ENCODE measurements at regions not wholly inside any gene's neighbourhood (a gene's known extent, or its start where the extent isn't known, plus 50 kb on each side); places are given as distances from the start of the nearest gene placed in this dataset.

DNA sequence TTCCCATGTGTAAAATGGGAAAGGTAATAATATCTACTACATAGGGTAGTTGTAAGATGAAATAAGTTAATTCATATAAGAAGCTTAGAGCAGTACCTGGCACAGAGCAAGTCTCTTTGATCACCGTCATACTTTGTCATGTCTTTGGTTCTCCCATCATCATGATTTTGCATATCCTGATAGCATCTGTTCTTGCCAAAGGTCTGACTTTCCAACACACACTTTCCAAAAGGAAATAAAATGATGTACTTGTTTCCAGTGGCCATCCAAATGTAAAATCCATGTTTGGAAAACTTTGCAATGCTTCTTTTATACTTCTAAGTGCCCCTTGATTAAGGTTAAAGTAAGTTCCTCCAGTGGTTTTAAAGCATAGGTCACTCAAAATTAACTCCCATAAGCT, 266.9 kb upstream of the PTGER4 start:
- no peak overlapping the region for H3K4me3 ChIP-seq (ENCODE audit: low read depth in 1 of 2, low read length in 2 of 2)
- peaks cover 7% of the 10 kb centered on the region for H3K4me1 ChIP-seq (ENCODE audit: insufficient read depth, low read length)
- no peaks in the 10 kb centered on the region for H3K36me3 ChIP-seq (ENCODE audit: insufficient read depth, low read length)
- no peak overlapping the region for H3K9ac ChIP-seq (ENCODE audit: low read length)
- H3K9me3 ChIP-seq (ENCODE audit: low read length), result no peaks in the 10 kb centered on the region
- H3K27me3 ChIP-seq (ENCODE audit: control insufficient read depth in 1 of 2, insufficient read depth in 2 of 2, low read length in 2 of 2), result no peaks in the 10 kb centered on the region
- H3K27ac ChIP-seq (ENCODE audit: low read depth, low read length), result no peak overlapping the region

DNA sequence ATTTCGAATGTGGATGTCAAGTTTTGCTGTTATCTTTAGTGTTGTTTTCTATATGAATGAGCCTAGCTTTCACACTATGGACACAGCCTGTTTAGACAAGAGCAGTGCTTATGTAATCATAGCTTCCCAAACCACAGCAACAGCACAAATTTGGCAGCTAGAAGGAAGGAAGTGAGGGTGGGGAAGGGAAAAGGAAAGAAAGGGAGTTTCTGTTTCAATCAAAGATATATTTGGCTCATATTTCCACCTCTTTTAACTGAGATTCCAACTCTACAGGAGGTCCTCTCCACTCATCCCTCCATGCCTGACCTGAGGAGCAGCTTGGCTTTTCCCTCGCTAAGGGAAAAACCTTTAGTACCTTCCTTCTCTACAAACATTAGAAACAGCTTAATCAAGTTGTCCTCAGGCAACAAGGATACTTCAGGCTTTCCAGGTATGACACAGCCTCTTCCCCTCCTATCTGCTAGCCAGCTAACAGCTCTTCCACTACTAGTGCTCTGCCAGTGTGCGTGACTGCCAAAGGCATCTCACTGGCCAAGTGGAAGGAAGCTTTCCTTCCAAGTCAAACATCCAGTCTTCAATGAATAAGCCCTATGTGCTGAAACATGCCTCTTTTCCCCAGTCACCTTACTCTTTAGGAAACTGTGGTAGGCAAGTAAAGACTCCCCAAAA, 268.6 kb upstream of the PTGER4 start:
- Histone ChIP-seq H3K27ac (ENCODE audit: low read depth, low read length) (no peak overlapping the region), H3K27me3 (ENCODE audit: control insufficient read depth in 1 of 2, insufficient read depth in 2 of 2, low read length in 2 of 2) (no peaks in the 10 kb centered on the region), H3K9ac (ENCODE audit: low read length) (no peak overlapping the region), H3K4me3 (ENCODE audit: low read depth in 1 of 2, low read length in 2 of 2) (no peak overlapping the region), H3K9me3 (ENCODE audit: low read length) (no peaks in the 10 kb centered on the region), H3K4me1 (ENCODE audit: insufficient read depth, low read length) (peaks cover 7% of the 10 kb centered on the region), H3K36me3 (ENCODE audit: insufficient read depth, low read length) (no peaks in the 10 kb centered on the region)

DNA sequence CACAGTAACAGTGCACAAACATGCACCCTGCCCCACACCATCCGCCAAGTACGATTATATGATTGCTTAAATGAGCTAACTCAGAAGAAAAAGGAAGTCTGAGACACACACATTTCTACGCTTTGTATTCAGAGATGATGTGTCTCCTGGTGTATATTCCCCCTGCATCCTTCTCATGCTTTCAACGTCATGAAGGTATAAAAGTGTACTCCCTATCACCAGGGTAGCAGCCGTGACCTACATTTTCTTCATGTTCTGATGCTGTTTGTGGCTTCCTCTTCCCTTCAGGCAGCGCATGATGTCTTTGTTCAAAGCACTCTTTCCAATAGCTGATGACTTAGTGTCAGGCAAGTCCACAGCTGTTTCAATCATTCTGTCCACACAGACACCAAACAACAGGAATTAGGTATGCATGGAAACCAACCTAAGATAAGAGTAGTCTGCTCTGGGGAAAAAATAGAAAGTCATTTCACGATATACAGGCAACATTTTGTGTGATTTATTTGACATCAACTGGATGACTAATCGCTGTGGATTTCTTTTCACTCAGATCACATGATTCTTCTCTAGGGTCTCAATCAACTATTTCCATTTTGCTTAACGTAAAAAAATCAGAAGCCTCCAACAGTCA, 269.4 kb upstream of the PTGER4 start:
- Histone ChIP-seq H3K9me3 (ENCODE audit: low read length) (no peaks in the 10 kb centered on the region), H3K27ac (ENCODE audit: low read depth, low read length) (no peak overlapping the region), H3K27me3 (ENCODE audit: control insufficient read depth in 1 of 2, insufficient read depth in 2 of 2, low read length in 2 of 2) (no peaks in the 10 kb centered on the region), H3K4me3 (ENCODE audit: low read depth in 1 of 2, low read length in 2 of 2) (no peak overlapping the region), H3K9ac (ENCODE audit: low read length) (no peak overlapping the region), H3K36me3 (ENCODE audit: insufficient read depth, low read length) (no peaks in the 10 kb centered on the region), H3K4me1 (ENCODE audit: insufficient read depth, low read length) (peaks cover 12% of the 10 kb centered on the region)

DNA sequence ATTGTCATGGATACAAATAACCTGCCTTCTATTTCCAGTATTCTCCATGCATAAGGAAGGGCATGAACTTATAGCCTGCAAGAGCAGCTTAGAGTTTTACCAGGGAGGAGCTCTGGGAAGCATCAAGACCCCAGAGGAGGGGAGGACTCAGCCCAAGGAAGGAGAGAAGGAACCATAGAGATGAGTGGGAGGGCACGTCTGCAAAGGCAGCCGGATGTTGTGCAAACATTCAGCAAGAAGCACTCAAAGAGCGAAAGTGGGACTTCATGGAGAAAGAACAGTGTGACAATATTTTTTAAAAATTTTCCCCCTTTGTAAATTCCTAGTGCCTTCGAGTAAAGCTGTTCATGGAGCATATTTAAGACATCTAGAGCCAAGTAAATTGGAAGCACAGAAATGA, 270.1 kb upstream of the PTGER4 start:
- Histone ChIP-seq H3K27me3 (ENCODE audit: control insufficient read depth in 1 of 2, insufficient read depth in 2 of 2, low read length in 2 of 2) (no peaks in the 10 kb centered on the region), H3K4me3 (ENCODE audit: low read depth in 1 of 2, low read length in 2 of 2) (no peak overlapping the region), H3K4me1 (ENCODE audit: insufficient read depth, low read length) (peaks cover 12% of the 10 kb centered on the region), H3K9me3 (ENCODE audit: low read length) (no peaks in the 10 kb centered on the region), H3K9ac (ENCODE audit: low read length) (no peak overlapping the region), H3K27ac (ENCODE audit: low read depth, low read length) (no peak overlapping the region), H3K36me3 (ENCODE audit: insufficient read depth, low read length) (no peaks in the 10 kb centered on the region)

DNA sequence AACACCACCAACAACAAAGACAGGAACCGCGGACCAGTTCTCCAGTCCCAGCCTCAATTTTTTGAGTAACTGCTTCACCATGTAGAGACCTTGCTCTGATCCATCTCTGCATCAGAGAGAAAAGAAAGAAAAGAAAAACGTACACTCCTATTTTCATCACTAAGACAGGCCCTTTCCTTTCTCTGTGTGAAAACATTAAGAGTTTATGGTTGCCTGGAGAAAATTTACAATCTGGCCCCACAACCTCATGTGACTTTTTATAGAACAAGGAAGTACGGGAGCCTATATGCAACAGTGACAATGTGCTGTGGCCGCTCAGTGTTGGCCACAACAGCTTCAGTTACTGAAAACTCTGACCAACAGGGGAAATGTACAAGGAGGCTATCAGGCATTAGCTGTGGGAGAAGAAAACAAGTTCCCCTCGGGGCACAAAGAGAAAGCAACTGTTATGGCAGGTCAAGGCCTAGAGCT, 272.9 kb upstream of the PTGER4 start:
- peak overlapping the region; percentile 49 for H3K27ac ChIP-seq (ENCODE audit: low read depth, low read length)
- H3K9me3 ChIP-seq (ENCODE audit: low read length), result no peaks in the 10 kb centered on the region
- H3K27me3 ChIP-seq (ENCODE audit: control insufficient read depth in 1 of 2, insufficient read depth in 2 of 2, low read length in 2 of 2), result no peaks in the 10 kb centered on the region
- H3K9ac ChIP-seq (ENCODE audit: low read length), result no peak overlapping the region
- no peaks in the 10 kb centered on the region for H3K36me3 ChIP-seq (ENCODE audit: insufficient read depth, low read length)
- H3K4me3 ChIP-seq (ENCODE audit: low read depth in 1 of 2, low read length in 2 of 2), result no peak overlapping the region
- peaks cover 12% of the 10 kb centered on the region for H3K4me1 ChIP-seq (ENCODE audit: insufficient read depth, low read length)

DNA sequence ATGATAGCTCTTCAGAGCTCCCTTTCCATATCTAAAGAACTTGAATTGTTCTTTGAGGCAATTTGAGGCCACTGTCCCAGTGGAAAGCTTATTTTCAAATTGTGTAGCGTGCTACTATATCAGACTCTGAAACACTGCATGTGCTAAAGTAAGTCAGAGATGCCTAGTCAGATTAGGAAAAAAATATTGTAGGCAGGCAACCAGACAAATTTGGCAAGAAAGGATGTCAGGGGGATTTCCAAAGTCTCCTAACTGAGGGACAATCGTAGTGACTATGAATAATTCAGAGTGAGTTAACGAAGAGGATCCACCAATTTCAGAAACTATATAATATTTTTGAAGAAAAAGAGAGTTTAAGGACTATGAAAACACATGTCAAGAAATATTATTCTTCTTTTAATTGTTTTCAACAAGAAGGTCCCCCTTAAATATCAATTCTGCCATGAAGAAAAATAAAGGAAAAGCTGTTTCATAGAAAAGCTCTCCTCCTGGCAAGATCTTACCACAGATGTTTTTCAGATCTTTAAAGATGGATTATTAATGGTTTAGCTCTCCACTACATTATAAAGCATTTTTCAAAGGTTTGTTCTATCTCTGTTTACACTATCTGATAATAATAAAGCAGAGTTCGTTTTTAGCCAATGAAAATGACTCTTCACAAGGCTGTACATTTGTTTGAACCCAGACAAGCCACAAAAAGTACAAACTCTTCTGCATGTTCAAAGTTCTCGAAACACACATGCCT, 273.5 kb upstream of the PTGER4 start:
- no peak overlapping the region for H3K9ac ChIP-seq (ENCODE audit: low read length)
- H3K27me3 ChIP-seq (ENCODE audit: control insufficient read depth in 1 of 2, insufficient read depth in 2 of 2, low read length in 2 of 2), result no peaks in the 10 kb centered on the region
- peak overlapping the region; percentile 49 for H3K27ac ChIP-seq (ENCODE audit: low read depth, low read length)
- H3K4me3 ChIP-seq (ENCODE audit: low read depth in 1 of 2, low read length in 2 of 2), result no peak overlapping the region
- H3K9me3 ChIP-seq (ENCODE audit: low read length), result no peaks in the 10 kb centered on the region
- no peaks in the 10 kb centered on the region for H3K36me3 ChIP-seq (ENCODE audit: insufficient read depth, low read length)
- H3K4me1 ChIP-seq (ENCODE audit: insufficient read depth, low read length), result peaks cover 12% of the 10 kb centered on the region

DNA sequence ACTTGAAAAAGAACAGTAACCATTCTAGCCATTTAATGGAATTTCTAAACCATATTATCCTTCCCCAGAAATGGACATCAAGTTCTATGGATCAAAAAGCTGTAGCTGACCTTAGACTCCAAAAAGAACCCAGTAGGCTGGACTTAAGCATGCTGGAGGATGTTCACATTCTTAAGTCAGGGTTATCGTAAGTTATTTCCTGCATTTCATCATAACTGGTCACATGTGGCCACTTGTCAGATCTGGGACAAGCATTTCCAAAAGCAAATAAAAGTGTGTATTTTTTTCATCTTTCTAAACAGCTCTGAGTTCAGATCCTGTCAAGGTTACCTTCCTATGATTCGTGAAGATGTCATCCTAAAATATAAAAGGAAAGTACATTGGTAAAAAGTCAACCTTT, 274.5 kb upstream of the PTGER4 start:
- Histone ChIP-seq H3K27ac (ENCODE audit: low read depth, low read length) (no peak overlapping the region), H3K4me3 (ENCODE audit: low read depth in 1 of 2, low read length in 2 of 2) (no peak overlapping the region), H3K4me1 (ENCODE audit: insufficient read depth, low read length) (peaks cover 7% of the 10 kb centered on the region), H3K27me3 (ENCODE audit: control insufficient read depth in 1 of 2, insufficient read depth in 2 of 2, low read length in 2 of 2) (no peaks in the 10 kb centered on the region), H3K9me3 (ENCODE audit: low read length) (no peaks in the 10 kb centered on the region), H3K36me3 (ENCODE audit: insufficient read depth, low read length) (no peaks in the 10 kb centered on the region), H3K9ac (ENCODE audit: low read length) (no peak overlapping the region)

DNA sequence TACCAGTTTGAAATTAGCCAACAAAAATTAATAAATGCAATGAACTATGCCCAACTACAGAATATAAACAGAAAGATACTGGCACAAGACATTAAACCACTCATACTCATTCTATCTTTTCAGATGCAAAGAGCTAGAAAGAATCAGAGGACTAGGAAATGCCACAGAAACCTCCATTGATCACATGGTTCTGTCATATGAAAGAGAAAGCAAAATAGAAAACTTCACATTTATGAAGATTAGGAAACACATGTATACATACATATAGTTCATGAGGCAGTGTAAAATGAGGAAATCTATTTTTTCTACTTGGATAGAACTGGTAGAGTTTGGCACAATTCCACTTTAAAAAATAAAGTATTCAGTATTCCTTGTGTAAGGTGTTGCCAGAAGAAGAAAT, 275.1 kb upstream of the PTGER4 start:
- Histone ChIP-seq H3K9me3 (ENCODE audit: low read length) (no peaks in the 10 kb centered on the region), H3K4me3 (ENCODE audit: low read depth in 1 of 2, low read length in 2 of 2) (no peak overlapping the region), H3K27me3 (ENCODE audit: control insufficient read depth in 1 of 2, insufficient read depth in 2 of 2, low read length in 2 of 2) (no peaks in the 10 kb centered on the region), H3K27ac (ENCODE audit: low read depth, low read length) (no peak overlapping the region), H3K36me3 (ENCODE audit: insufficient read depth, low read length) (no peaks in the 10 kb centered on the region), H3K9ac (ENCODE audit: low read length) (no peak overlapping the region), H3K4me1 (ENCODE audit: insufficient read depth, low read length) (peaks cover 6% of the 10 kb centered on the region)

DNA sequence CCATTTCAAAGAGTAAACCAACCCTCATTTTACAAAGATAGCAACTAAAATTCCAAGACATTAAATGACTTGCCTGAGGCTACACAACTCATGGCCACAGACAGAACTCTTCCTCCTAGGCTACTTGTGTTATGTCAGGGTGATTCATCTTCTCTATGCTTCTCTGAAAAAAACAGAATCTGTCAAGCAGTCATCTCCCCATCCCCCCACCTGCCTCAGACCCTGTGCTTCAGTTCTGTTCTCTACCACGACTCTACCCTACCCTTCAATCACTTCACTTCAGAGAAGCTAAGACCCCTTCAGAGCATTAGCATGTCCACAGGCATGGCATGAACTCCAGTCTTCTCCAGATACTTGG, 277.7 kb upstream of the PTGER4 start:
- H3K9ac ChIP-seq (ENCODE audit: low read length), result no peak overlapping the region
- H3K27me3 ChIP-seq (ENCODE audit: control insufficient read depth in 1 of 2, insufficient read depth in 2 of 2, low read length in 2 of 2), result no peaks in the 10 kb centered on the region
- peaks cover 6% of the 10 kb centered on the region for H3K4me1 ChIP-seq (ENCODE audit: insufficient read depth, low read length)
- H3K4me3 ChIP-seq (ENCODE audit: low read depth in 1 of 2, low read length in 2 of 2), result no peak overlapping the region
- no peak overlapping the region for H3K27ac ChIP-seq (ENCODE audit: low read depth, low read length)
- no peaks in the 10 kb centered on the region for H3K9me3 ChIP-seq (ENCODE audit: low read length)
- no peaks in the 10 kb centered on the region for H3K36me3 ChIP-seq (ENCODE audit: insufficient read depth, low read length)

DNA sequence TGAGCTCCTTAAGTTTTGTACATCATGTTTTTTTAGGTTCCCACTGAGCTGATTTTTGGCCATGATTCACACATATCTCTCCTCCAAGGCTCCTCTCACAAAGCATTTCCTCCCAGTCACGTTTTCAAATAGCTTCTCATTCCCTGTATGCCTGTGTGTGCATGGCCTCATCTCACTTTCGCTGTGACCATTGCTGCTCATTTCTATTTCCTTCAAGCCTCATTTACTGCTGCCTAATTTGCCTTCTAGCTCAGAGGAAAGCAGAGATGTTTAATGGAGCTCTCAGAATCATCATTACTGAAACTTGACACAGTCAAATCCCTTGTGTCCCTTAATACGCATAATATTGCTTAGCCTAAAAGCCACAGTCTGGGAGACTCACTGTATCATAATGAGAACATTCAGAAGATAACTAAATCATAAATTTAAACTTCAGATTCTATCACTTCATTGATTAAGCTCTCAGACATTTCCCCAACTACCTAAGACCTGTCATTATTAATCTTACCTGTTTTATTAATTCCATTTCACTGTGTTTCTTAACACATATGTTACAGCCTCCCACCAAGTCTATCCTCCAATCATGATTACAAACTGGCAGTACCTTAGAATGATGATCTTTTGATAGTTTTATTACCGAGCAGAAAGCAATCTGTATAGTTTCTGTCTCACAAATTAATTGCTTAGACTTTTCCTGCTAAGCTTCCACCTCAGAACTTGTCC, 278.3 kb upstream of the PTGER4 start:
- Histone ChIP-seq H3K27me3 (ENCODE audit: control insufficient read depth in 1 of 2, insufficient read depth in 2 of 2, low read length in 2 of 2) (no peaks in the 10 kb centered on the region), H3K36me3 (ENCODE audit: insufficient read depth, low read length) (no peaks in the 10 kb centered on the region), H3K9ac (ENCODE audit: low read length) (no peak overlapping the region), H3K4me1 (ENCODE audit: insufficient read depth, low read length) (peaks cover 6% of the 10 kb centered on the region), H3K27ac (ENCODE audit: low read depth, low read length) (no peak overlapping the region), H3K4me3 (ENCODE audit: low read depth in 1 of 2, low read length in 2 of 2) (no peak overlapping the region), H3K9me3 (ENCODE audit: low read length) (no peaks in the 10 kb centered on the region)

DNA sequence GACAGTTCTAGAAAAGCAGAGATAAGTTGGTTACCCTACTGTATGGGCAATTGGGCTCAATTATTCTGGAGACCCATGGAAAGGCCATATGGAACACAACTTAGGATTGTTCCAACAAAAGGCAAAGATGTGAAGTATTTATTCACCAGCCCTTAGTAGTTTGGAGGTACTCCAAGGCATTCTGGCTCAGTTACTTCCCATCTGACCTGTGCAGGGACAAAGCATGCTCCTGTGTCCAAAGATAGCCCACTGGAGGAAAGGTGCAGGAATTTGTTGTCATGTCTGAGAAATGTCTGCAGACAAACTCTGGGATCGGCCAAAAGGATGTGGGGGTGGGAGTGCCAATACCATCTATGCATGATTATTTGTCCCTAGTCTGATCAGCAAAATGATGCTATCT, 279.5 kb upstream of the PTGER4 start:
- Histone ChIP-seq H3K9me3 (ENCODE audit: low read length) (no peaks in the 10 kb centered on the region), H3K36me3 (ENCODE audit: insufficient read depth, low read length) (no peaks in the 10 kb centered on the region), H3K4me1 (ENCODE audit: insufficient read depth, low read length) (no peaks in the 10 kb centered on the region), H3K4me3 (ENCODE audit: low read depth in 1 of 2, low read length in 2 of 2) (no peak overlapping the region), H3K27me3 (ENCODE audit: control insufficient read depth in 1 of 2, insufficient read depth in 2 of 2, low read length in 2 of 2) (no peaks in the 10 kb centered on the region), H3K27ac (ENCODE audit: low read depth, low read length) (no peak overlapping the region), H3K9ac (ENCODE audit: low read length) (no peak overlapping the region)
